BE2C (cell line): ENCODE measurements at regions not wholly inside any gene's neighbourhood (a gene's known extent, or its start where the extent isn't known, plus 50 kb on each side); places are given as distances from the start of the nearest gene placed in this dataset.

Experiments
- DNase-seq: peaks from one replicate; pipeline ENCODE4 v3.0.0-alpha.2; 2020
- H3K27me3 ChIP-seq: fragments of 250-450 bp; sonication (Bioruptor Pico); 2 replicates; pipeline ENCODE4 v1.5.1; 2020; ENCODE audit warnings: mild to moderate bottlenecking
- H3K36me3 ChIP-seq: fragments of 250-450 bp; sonication (Bioruptor Pico); 2 replicates; pipeline ENCODE4 v1.5.1; 2020; ENCODE audit warnings: mild to moderate bottlenecking
- H3K4me1 ChIP-seq: fragments of 250-450 bp; sonication (Bioruptor Pico); 2 replicates; pipeline ENCODE4 v1.5.1; 2020
- H3K4me3 ChIP-seq: 2 replicates; pipeline ENCODE4 v1.5.1; 2011; ENCODE audit warnings: low read depth, low read length
- H3K9me3 ChIP-seq: fragments of 250-450 bp; sonication (Bioruptor Pico); 2 replicates; pipeline ENCODE4 v1.5.1; 2020
- CTCF ChIP-seq: IDR thresholded peaks from 2 replicates; pipeline ENCODE4 v1.5.1; 2012; ENCODE audit warnings: mild to moderate bottlenecking, low read depth, low read length

- DNase-seq = no peak
- no peaks in the 10 kb centered on the region for H3K36me3 ChIP-seq
- H3K4me3 ChIP-seq = no peak overlapping the region
- no peaks in the 10 kb centered on the region for H3K27me3 ChIP-seq
- no peaks in the 10 kb centered on the region for H3K4me1 ChIP-seq
- no peak for TF ChIP-seq CTCF
- H3K9me3 ChIP-seq = no peaks in the 10 kb centered on the region
These were observed 379.0 kb downstream of the THBS2 start for GRCh38 chr6:168874637-168875036.

GRCh38 chr6:168873278-168874190 lies 380.1 kb downstream of the THBS2 start:
- Histone ChIP-seq H3K36me3 (no peaks in the 10 kb centered on the region), H3K4me3 (no peak overlapping the region), H3K4me1 (no peaks in the 10 kb centered on the region), H3K9me3 (no peaks in the 10 kb centered on the region), H3K27me3 (no peaks in the 10 kb centered on the region)
- no peak for TF ChIP-seq CTCF
- DNase-seq = no peak

GRCh38 chr6:168871642-168872315 lies 381.9 kb downstream of the THBS2 start:
- Histone ChIP-seq H3K9me3 (no peaks in the 10 kb centered on the region), H3K4me1 (no peaks in the 10 kb centered on the region), H3K36me3 (no peaks in the 10 kb centered on the region), H3K27me3 (no peaks in the 10 kb centered on the region), H3K4me3 (no peak overlapping the region)
- DNase-seq = no peak
- TF ChIP-seq CTCF = no peak

GRCh38 chr6:168870982-168871381 lies 382.7 kb downstream of the THBS2 start:
- Histone ChIP-seq H3K36me3 (no peaks in the 10 kb centered on the region), H3K27me3 (no peaks in the 10 kb centered on the region), H3K4me1 (no peaks in the 10 kb centered on the region), H3K4me3 (no peak overlapping the region), H3K9me3 (no peaks in the 10 kb centered on the region)
- DNase-seq = no peak
- no peak for TF ChIP-seq CTCF

GRCh38 chr6:168867247-168868102 lies 386.2 kb downstream of the THBS2 start:
- no peak for DNase-seq
- H3K36me3 ChIP-seq = no peaks in the 10 kb centered on the region
- no peaks in the 10 kb centered on the region for H3K27me3 ChIP-seq
- no peaks in the 10 kb centered on the region for H3K4me1 ChIP-seq
- no peak overlapping the region for H3K4me3 ChIP-seq
- no peak for TF ChIP-seq CTCF
- H3K9me3 ChIP-seq = no peaks in the 10 kb centered on the region
